Stimulated activated CD4-positive, alpha-beta T cell treated with anti-CD3 and anti-CD28 coated beads, TNF-alpha, amount 100 ng/mL, for 24 hours (primary cell): ENCODE measurements at regions not wholly inside any gene's neighbourhood (a gene's known extent, or its start where the extent isn't known, plus 50 kb on each side); places are given as distances from the start of the nearest gene placed in this dataset.

Experiments used
- DNase-seq, 3 experiments: peaks; one replicate each; pipeline ENCODE4 v3.0.0-alpha.2; 2020; ENCODE audit warnings: low read depth in 3 of 3

DNA sequence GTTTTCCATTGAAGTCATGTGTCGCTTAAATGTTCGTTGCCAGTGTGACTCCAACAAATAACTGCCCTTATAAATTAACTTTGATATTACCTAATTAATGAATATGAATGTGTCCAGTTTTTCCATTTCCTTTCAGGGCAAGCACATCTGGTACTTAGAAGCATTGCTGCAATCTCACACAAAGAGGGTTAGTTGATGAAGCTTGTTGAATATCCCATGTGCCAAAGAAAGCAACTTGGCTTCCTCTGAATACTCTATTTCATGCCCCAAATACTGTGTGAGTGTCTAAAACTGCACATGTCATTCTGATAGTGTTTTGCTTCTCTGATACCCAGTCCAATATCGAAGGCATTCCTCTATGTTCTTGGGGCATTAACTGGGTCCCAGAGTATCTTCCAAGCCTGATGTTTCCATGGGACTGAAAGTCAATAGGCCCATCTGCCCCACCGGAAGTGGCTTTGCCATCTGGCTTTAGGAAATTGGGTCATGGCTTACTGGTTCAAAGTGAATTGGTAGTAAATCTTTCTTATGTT is 75.8 kb upstream of the CNTN1 start:
- DNase-seq: no peak

DNA sequence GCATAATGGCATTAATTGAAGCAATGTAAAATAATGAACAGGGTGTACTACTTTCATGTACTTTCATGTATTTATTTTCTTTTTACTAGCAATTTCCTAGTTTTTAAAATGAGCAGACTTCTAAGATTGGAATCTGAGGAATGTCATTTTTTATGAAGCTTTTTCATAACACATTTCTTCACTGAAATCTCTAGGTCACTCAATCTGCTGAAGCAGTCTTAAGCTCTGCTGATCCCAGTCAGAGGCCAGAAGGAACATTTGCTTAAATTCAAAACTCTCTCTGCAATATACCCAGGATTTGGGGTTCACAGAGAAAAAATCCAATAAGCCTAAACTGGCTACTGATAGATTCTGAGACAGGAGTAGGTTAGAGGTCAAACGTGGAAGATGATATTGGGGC is 73.6 kb upstream of the CNTN1 start:
- DNase-seq: no peak

DNA sequence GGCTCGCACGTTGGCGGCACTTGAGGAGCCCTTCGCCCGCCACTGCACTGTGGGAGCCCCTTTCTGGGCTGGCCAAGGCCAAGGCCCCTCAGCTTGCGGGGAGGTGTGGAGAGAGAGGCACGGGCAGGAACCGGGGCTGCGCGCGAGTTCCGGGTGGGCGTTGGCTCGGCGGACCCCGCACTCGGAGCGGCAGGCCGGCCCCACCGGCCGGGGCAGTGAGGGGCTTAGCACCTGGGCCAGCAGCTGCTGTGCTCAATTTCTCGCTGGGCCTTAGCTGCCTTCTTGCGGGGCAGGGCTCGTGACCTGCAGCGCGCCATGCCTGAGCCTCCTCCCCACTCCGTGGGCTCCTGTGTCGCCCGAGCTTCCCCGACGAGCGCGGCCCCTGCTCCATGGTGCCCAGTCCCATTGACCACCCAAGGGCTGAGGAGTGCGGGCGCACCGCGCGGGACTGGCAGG is 71.6 kb upstream of the CNTN1 start:
- DNase-seq: no peak

- DNase-seq: peak in 1 of 3 experiments; percentile 16
Measured at GRCh38 chr12:40622246-40622838, 69.9 kb upstream of the CNTN1 start.

- DNase-seq: no peak
Measured at GRCh38 chr12:40632171-40632570, 60.1 kb upstream of the CNTN1 start.

DNA sequence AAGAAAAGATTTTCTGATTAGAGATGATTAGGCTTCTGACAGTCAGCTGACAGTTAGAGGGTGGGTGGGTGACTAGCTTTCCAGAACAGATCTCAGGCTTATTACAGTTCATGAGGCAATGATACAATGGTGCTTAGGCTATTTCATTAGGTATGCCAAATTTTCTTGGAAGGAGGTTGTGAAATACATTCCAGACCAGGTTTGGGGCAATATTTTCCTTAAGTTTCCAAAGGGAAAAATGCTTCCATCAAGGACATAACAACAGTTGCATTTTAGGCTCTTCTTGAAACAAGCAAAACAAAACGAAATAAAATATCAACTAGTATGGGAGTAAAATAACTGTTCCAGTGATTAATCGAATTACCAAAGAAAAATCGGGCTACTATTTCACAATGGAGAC is 59.3 kb upstream of the CNTN1 start:
- no peak for DNase-seq

DNA sequence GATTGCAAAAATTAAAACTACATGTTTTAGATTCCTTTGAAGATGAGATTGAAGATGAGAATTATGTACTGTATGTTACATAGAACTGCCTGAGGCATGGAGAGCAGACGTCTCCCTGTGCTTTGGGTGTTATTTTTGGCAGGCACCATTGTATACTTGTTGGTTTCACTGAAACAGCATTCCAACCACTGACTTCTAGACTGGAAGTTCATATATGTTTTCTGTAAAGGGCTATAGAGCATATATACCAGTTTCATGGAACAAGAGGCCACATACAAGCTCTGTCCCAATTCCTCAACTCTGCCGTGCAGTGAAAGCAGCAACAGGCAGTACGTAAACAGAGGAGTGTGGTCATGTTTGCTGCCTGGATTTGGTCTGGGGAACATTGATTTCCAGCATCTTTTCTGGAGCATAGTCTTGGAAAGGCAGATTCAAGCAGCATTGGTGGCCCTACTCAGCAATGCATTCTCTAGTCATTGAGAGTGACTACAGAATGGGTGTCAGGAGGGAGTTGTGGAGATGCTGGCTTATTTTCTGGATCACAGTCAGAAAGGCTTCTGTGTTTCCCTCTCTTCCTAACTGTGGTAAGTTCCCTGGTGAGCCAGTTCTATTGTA is 57.6 kb upstream of the CNTN1 start:
- no peak for DNase-seq

- no peak for DNase-seq
Measured at GRCh38 chr12:40635141-40635731, 57.0 kb upstream of the CNTN1 start.
